GM21723 (cell line): ENCODE measurements at regions not wholly inside any gene's neighbourhood (a gene's known extent, or its start where the extent isn't known, plus 50 kb on each side); places are given as distances from the start of the nearest gene placed in this dataset.

Source experiments
- ATAC-seq: cut with Tn5 transposase; IDR thresholded peaks from one replicate; pipeline ENCODE4 v1.9.1; 2021; ENCODE audit warnings: mild to moderate bottlenecking, moderate library complexity; ENCODE audit not compliant: unreplicated experiment

- no peak for ATAC-seq
Observed at GRCh38 chr6:133748628-133749027, 140.3 kb upstream of the TCF21 start.

- no peak for ATAC-seq
Observed at GRCh38 chr6:133749427-133749826, 139.5 kb upstream of the TCF21 start.

- no peak for ATAC-seq
Observed at GRCh38 chr6:133752129-133752528, 136.8 kb upstream of the TCF21 start.

DNA sequence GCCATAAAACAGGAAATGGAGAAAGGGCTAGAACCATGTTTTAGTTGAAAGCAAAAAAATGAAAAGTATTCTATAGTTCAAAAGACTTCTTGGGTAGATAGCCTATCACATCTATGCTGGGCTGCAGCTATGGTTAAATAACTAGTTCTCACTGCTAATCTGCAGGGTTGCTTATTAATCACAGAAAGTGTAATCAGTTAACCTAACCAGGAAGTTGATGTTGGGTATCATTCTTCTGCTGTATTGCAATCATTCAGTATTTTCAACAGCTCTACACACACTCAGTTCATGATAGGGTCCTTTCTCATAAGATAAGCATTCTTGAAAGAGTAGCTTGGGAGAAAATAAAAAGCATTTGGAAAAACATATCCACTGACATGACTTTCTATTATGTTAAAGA lies 135.2 kb upstream of the TCF21 start:
- ATAC-seq: no peak

DNA sequence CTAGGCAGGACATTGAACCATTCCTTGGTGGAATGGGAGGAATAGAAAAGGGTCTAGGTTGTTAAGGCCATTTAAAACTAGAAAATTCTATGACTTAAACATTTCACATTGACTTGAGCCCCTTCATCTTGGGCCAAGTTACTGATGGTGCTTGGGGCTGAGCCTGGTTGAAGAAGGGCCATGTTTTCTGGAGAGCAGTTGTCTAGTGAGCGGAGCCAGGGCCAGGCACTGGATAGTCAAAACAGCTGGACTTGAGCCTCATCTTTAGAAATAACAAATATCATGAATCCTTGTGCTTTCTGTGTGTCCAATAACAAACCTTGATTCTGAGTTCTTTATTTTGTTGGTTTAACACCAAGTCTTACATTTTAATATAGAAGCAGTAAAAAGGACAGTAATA lies 134.6 kb upstream of the TCF21 start:
- no peak for ATAC-seq

DNA sequence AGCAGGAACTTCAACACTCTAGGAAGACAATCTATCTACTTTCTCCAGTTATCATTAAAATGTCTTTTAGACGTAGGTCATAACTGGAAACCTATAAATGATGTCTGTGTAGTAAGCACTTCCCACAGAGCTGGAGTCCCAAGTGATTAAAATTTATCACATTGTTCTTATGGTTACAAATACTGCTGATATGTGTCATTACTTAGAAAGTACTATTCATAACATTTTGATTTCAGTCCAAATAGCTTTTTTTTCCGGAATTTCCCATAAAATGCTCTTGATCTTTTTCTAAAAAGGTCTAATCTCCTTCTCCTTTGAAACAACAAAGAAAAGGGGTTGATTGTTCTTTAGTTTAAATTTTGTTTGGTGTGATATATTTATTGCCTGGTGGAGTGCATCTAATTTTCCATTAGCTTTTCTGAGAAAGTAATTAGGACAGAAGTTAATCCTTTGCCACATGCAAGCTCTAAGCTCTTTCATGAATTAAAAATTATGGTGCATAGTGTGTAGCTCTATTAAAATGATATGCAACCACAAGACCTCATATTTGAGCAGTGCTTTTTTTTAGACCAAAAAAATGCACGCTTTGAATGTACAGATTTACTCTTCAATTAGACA lies 132.7 kb upstream of the TCF21 start:
- ATAC-seq: no peak

- no peak for ATAC-seq
Observed at GRCh38 chr6:133757335-133757734, 131.6 kb upstream of the TCF21 start.

DNA sequence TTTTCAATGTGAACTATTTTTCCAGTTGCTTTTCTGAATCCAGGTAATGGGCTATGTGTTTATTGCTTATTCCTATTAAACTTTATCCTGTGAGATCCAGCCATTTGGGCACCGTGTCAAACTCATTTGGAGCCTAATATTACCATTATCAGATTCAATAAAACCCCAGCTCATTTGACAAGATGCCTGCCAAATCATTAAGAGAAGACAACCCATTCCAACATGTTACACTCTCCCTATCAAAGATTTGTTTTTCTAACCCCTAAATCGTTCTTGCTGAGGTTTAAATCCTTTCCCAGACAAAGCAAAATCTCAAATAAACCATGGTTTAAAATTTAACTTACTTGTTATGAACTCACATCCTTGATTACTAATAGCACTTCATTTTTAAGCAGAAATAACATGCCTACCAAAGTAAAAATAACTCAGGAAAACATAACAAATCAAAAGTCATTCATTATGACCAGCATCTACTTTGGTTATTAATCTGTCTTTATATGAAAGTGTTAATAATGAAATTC lies 130.0 kb upstream of the TCF21 start:
- ATAC-seq: no peak

GRCh38 chr6:133759524-133759923 lies 129.4 kb upstream of the TCF21 start:
- ATAC-seq: no peak

DNA sequence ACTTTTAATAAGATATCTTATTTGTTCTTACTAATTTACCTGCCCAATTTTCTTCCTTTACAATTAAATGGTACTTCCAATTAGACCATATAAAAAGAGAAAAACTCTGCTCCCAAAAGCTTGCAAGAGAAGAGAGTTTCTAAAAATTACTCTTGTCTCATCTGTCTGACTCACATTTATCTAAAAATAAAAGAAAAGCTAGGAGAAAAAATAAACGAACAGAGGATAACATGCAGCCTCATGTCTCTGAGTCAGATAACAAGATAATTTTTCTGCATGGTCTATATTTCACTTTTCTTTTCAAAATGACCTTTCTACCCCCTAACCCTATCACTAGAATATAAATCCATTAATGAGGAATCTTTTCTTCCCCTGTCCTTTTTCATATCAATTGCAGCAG lies 127.2 kb upstream of the TCF21 start:
- no peak for ATAC-seq

GRCh38 chr6:133764008-133764753 lies 124.7 kb upstream of the TCF21 start:
- ATAC-seq: no peak

DNA sequence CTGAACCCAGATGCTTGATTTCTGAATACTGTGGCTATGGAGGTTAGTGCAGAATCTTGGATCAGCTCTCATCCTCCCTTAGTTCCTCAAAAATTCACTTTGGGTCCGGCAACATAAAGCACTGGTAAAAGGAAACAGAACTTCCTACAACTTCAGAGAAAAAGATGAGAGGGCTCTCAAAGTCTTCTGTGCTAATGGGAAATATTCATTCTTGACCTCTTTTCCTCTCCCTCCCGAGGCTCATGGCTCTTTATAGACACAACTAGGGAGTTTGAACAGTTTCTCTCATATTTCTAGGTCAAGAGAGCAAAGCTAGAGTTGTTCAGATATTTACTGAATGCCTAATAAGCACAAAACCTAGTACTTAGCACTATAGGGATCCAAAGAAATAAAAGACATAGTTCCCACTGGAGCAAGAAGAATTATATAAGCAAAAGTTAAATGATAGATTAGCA lies 124.1 kb upstream of the TCF21 start:
- no peak for ATAC-seq

GRCh38 chr6:133767357-133767970 lies 121.4 kb upstream of the TCF21 start:
- ATAC-seq: no peak

DNA sequence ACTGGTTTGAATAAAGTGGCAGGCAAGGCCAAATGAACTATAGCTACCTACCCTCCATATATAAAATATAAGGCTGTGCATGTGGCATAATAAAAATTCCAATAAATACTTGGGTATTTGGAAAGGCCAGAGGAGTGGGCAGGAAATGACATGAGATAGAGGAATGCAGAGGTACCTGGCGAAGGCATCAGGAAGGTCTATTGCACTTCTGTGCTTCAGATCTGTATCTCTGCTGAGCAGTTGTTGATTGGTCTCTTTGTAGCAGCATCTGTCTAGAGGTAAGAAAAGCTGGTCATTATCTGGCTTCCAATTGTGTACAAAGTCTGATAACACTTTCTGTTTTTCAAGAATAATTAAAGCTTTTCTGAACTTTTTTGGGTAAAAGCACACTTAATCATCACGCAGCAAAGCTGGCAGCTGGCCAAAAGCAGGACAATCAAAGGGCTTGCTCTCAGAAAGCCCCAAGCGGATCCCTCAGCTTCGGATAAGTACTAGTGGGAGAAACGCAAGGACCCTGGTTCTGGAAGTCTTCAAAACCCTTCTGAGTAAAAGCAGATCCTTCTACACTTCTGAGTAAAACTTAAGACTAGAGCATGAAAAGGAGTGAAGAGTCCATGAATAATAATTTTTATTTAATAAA lies 120.1 kb upstream of the TCF21 start:
- no peak for ATAC-seq

- ATAC-seq: no peak
Observed at GRCh38 chr6:133769463-133769862, 119.5 kb upstream of the TCF21 start.

GRCh38 chr6:133772567-133772966 lies 116.3 kb upstream of the TCF21 start:
- no peak for ATAC-seq

- no peak for ATAC-seq
Observed at GRCh38 chr6:133773776-133774175, 115.1 kb upstream of the TCF21 start.

- no peak for ATAC-seq
Observed at GRCh38 chr6:133774356-133774755, 114.6 kb upstream of the TCF21 start.

DNA sequence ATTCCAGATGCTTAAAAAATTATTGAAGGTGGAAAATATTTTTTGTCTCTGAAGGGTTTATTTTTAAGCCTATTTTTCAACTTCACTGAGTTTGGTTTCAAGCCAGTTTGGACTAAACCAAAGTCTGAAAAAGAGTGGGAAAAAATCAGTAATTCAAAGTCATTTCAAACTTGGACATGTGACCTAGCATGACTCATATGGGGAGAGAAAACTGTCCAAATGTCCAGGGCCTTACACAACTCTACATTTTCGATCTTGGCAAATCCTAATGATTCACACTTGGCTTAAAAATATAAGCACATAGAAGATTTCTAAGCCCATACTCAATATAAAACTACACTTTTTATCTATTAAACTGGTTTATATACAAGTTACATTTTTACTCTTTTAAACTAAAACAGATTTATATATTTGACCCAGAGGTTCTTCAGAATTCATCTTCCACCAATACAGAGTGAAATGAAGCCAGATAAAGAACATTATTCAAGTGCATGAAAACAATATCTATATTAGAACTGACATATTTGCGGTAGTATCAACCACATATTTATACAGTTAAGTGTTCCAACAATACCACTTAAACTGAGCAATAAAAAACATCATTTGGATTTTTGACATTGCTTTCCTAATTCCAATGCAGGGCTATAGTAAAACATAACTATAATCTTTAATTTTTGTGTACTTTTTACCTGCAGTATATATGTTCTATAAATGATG lies 110.3 kb upstream of the TCF21 start:
- ATAC-seq: no peak

GRCh38 chr6:133779916-133780695 lies 108.8 kb upstream of the TCF21 start:
- no peak for ATAC-seq
